Liver (tissue), 8 donors: ENCODE measurements at regions not wholly inside any gene's neighbourhood (a gene's known extent, or its start where the extent isn't known, plus 50 kb on each side); places are given as distances from the start of the nearest gene placed in this dataset.

Experiments
- DNase-seq: peaks from one replicate; pipeline ENCODE4 v3.0.0-alpha.2; 2017; ENCODE audit warnings: low spot score
- H3K27ac ChIP-seq, 2 donors: one replicate each; pipeline ENCODE4 v1.7.0; 2013; ENCODE audit warnings: inconsistent platforms in 2 of 2, low read length in 2 of 2, control low read depth in 1 of 2, low read depth in 1 of 2, mild to moderate bottlenecking in 1 of 2
- H3K27me3 ChIP-seq, 4 donors: one replicate each; pipeline versions ENCODE4 v1.6.1 to v1.7.0; 2013; ENCODE audit warnings: low read length in 3 of 4, inconsistent platforms in 1 of 4, mild to moderate bottlenecking in 1 of 4, moderate library complexity in 1 of 4; ENCODE audit not compliant: control insufficient read depth in 4 of 4, insufficient read depth in 4 of 4
- H3K36me3 ChIP-seq, 4 donors: one replicate each; pipeline versions ENCODE4 v1.6.1 to v1.7.0; 2013; ENCODE audit warnings: low read length in 3 of 4, mild to moderate bottlenecking in 3 of 4, low read depth in 1 of 4, moderate library complexity in 1 of 4; ENCODE audit not compliant: control insufficient read depth in 4 of 4, insufficient read depth in 3 of 4
- H3K4me1 ChIP-seq, 4 donors: one replicate each; pipeline versions ENCODE4 v1.6.1 to v1.7.0; 2013; ENCODE audit warnings: low read length in 3 of 4, mild to moderate bottlenecking in 3 of 4, moderate library complexity in 1 of 4; ENCODE audit not compliant: control insufficient read depth in 4 of 4, insufficient read depth in 4 of 4
- H3K4me3 ChIP-seq, 3 donors: one replicate each; pipeline versions ENCODE4 v1.6.1 to v1.7.0; 2013; ENCODE audit warnings: low read length in 3 of 3, control low read depth in 1 of 3, low read depth in 1 of 3, mild to moderate bottlenecking in 1 of 3
- H3K9ac ChIP-seq, 2 donors: one replicate each; pipeline ENCODE4 v1.7.0; 2013; ENCODE audit warnings: low read length in 2 of 2, mild to moderate bottlenecking in 2 of 2, moderate library complexity in 2 of 2, control low read depth in 1 of 2, low read depth in 1 of 2
- H3K9me3 ChIP-seq, 4 donors: one replicate each; pipeline versions ENCODE4 v1.6.1 to v1.7.0; 2013; ENCODE audit warnings: low read length in 3 of 4; ENCODE audit not compliant: control insufficient read depth in 4 of 4
- FOXA1 ChIP-seq: IDR thresholded peaks from 2 replicates; pipeline ENCODE4 v1.6.1; 2016; ENCODE audit warnings: antibody characterized with exemption
- FOXA2 ChIP-seq: IDR thresholded peaks from 2 replicates; pipeline ENCODE4 v1.6.1; 2016; ENCODE audit warnings: antibody characterized with exemption
- GABPA ChIP-seq, 2 donors: IDR thresholded peaks in 1 of 2; conservative IDR thresholded peaks in 1 of 2; 2 replicates each; pipeline ENCODE4 v1.6.1; 2016; ENCODE audit warnings: antibody characterized with exemption in 2 of 2, mild to moderate bottlenecking in 1 of 2, moderate library complexity in 1 of 2
- HNF4A ChIP-seq, 2 donors: conservative IDR thresholded peaks; 2 replicates each; pipeline ENCODE4 v1.6.1; 2016; ENCODE audit warnings: antibody characterized with exemption in 2 of 2, mild to moderate bottlenecking in 2 of 2
- HNF4G ChIP-seq: IDR thresholded peaks from 2 replicates; pipeline ENCODE4 v1.6.1; 2016; ENCODE audit warnings: antibody characterized with exemption
- JUND ChIP-seq, 2 donors: IDR thresholded peaks; 2 replicates each; pipeline ENCODE4 v1.6.1; 2016; ENCODE audit warnings: antibody characterized with exemption in 2 of 2
- NR2F2 ChIP-seq: IDR thresholded peaks from 2 replicates; pipeline ENCODE4 v1.6.1; 2016; ENCODE audit warnings: antibody characterized with exemption
- RAD21 ChIP-seq, 2 donors: IDR thresholded peaks; 2 replicates each; pipeline ENCODE4 v1.6.1; 2016; ENCODE audit warnings: antibody characterized with exemption in 2 of 2, mild to moderate bottlenecking in 2 of 2
- RXRA ChIP-seq, 2 donors: IDR thresholded peaks; 2 replicates each; pipeline ENCODE4 v1.6.1; 2017 to 2018; ENCODE audit warnings: antibody characterized with exemption in 2 of 2, mild to moderate bottlenecking in 1 of 2
- SP1 ChIP-seq: IDR thresholded peaks from 2 replicates; pipeline ENCODE4 v1.6.1; 2018; ENCODE audit warnings: antibody characterized with exemption, mild to moderate bottlenecking
- TAF1 ChIP-seq: conservative IDR thresholded peaks from 2 replicates; pipeline ENCODE4 v1.6.1; 2016; ENCODE audit warnings: antibody characterized with exemption, mild to moderate bottlenecking
- YY1 ChIP-seq: IDR thresholded peaks from 2 replicates; pipeline ENCODE4 v1.6.1; 2016; ENCODE audit warnings: antibody characterized with exemption, mild to moderate bottlenecking
- WGBS: extraction: QIAGEN DNeasy Blood & Tissue Kit; methylation state at CpG from one replicate; pipeline ENCODE4 v1.1.7; 2013; 5-methylcytosine and 5-hydroxymethylcytosine counted together
- TF ChIP-seq, protein P1 (sequence below): IDR thresholded peaks from 2 replicates; pipeline ENCODE4 v1.6.1; 2016; ENCODE audit warnings: antibody characterized with exemption
- TF ChIP-seq, protein P2 (sequence below): IDR thresholded peaks from 2 replicates; pipeline ENCODE4 v1.6.1; 2016; ENCODE audit warnings: antibody characterized with exemption
- TF ChIP-seq, protein P3 (sequence below): fragments of 150-350 bp; IDR thresholded peaks from 2 replicates; pipeline ENCODE4 v1.5.1; 2017; ENCODE audit warnings: improper control_type of control experiment, low read depth, low read length; ENCODE audit not compliant: missing input control
- TF ChIP-seq, protein P4 (sequence below): IDR thresholded peaks from 2 replicates; pipeline ENCODE4 v1.6.1; 2016; ENCODE audit warnings: antibody characterized with exemption
- donor health status: healthy.
- donor health status: healthy.
- donor health status: healthy.
- donor health status: healthy.
- donor health status: healthy.

DNA sequence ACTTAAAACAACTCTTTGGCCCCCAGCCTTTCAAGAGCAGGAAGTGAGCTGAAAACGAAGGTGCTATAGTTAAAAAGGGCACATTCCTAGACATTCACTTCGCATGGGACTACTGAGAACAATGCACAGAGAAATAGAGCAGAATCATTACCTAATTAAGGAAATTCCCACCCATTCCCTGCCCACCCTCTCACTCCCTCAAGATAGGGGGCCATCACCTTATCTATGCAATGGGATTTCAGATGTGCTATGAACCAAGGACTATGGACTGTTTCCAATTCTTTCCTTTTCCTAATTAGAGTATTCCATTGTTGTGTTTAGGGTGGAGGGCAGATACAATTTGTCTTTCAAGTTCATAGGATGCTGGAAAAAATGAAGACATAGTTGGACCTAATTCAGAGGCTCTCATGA is 476.8 kb downstream of the CETN3 start:
- no peaks in the 10 kb centered on the region for H3K9me3 ChIP-seq
- H3K4me1 ChIP-seq: no peaks in the 10 kb centered on the region
- no peaks in the 10 kb centered on the region for H3K27me3 ChIP-seq
- no peak for DNase-seq
- TF ChIP-seq FOXA2 (no peak), RAD21 (IDR thresholded peaks at IDR 0.05) (no peak)
- TF ChIP-seq, protein P1, sequence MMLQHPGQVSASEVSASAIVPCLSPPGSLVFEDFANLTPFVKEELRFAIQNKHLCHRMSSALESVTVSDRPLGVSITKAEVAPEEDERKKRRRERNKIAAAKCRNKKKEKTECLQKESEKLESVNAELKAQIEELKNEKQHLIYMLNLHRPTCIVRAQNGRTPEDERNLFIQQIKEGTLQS: no peak
- H3K4me3 ChIP-seq: no peak overlapping the region
- no peak overlapping the region for H3K27ac ChIP-seq
- WGBS: 45% methylated on average over 2 of the region's 2 CpGs
- no peaks in the 10 kb centered on the region for H3K36me3 ChIP-seq
- H3K9ac ChIP-seq: no peak overlapping the region

DNA sequence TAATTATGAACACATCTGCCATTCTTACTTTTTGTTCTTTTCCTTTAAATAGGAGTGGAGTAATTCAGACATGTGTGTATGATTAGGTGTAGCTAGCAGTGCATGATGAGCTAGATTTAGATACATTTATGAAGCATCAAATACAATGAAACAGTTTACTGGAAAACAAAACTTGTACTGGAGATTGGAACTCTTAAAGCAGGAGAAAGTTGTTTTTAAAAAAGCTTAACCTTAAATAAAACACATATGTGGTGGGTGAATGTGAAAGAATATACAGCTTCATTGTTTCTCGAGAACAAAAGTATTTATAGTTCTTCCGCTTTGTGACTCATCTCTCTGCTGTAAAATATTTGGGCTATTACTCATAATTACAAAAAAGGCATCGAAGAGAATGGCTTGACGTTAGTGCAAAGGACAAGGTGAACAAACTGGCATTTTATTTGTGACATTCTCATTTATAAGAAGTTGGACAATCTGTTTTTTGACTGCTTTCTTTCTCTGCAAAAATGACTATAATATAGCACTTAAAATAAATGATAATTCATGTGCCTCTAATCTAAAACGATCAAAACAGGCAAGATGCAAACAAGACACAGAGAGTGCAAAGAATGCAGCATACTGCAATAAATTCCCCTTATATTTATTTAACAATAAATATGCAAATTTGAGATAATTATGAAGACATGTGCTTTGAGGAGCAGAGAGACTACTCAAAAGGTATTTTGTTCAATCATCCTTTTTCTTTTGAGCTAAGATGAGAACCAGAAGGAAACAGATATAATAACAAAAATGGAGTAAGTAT is 478.8 kb downstream of the CETN3 start:
- Histone ChIP-seq H3K9ac (no peak overlapping the region), H3K4me3 (no peak overlapping the region), H3K27ac (no peak overlapping the region), H3K36me3 (no peaks in the 10 kb centered on the region), H3K4me1 (no peaks in the 10 kb centered on the region), H3K9me3 (no peaks in the 10 kb centered on the region), H3K27me3 (no peaks in the 10 kb centered on the region)
- 45% methylated on average over 5 of the region's 5 CpGs for WGBS
- TF ChIP-seq RAD21 (IDR thresholded peaks at IDR 0.05): no peak
- TF ChIP-seq JUND (IDR thresholded peaks at IDR 0.05): peak in 1 of 2 donors; percentile 17
- DNase-seq: no peak

DNA sequence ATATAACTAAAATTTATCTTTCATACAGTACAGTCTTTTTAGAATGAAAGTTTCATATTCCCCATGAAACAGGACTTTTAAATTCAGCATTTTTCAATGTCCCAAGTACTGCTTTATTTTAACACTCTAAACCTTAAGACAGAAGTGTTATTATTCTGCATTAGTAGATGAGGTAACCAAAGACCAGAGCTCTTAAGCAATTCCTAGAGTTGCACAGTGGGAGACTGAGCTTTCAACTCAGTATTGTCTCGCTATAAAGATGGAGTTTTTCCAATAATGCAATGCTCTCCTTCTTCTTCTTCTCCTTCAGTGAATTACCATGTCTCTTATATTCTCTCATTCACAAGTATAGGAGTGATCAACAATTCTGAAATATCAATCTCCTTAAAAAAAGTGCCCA is 479.7 kb downstream of the CETN3 start:
- H3K27me3 ChIP-seq: no peaks in the 10 kb centered on the region
- no peak overlapping the region for H3K4me3 ChIP-seq
- H3K4me1 ChIP-seq: no peaks in the 10 kb centered on the region
- H3K9me3 ChIP-seq: no peaks in the 10 kb centered on the region
- TF ChIP-seq FOXA1 (no peak), RXRA (IDR thresholded peaks at IDR 0.05) (no peak), NR2F2 (no peak), JUND (IDR thresholded peaks at IDR 0.05) (no peak), FOXA2 (no peak), HNF4G (no peak), GABPA (IDR thresholded peaks at IDR 0.05 in 1 of 2, conservative IDR thresholded peaks at IDR 0.05 in 1 of 2) (no peak), TAF1 (no peak), HNF4A (conservative IDR thresholded peaks at IDR 0.05) (no peak), SP1 (no peak), YY1 (no peak)
- TF ChIP-seq, protein P2, sequence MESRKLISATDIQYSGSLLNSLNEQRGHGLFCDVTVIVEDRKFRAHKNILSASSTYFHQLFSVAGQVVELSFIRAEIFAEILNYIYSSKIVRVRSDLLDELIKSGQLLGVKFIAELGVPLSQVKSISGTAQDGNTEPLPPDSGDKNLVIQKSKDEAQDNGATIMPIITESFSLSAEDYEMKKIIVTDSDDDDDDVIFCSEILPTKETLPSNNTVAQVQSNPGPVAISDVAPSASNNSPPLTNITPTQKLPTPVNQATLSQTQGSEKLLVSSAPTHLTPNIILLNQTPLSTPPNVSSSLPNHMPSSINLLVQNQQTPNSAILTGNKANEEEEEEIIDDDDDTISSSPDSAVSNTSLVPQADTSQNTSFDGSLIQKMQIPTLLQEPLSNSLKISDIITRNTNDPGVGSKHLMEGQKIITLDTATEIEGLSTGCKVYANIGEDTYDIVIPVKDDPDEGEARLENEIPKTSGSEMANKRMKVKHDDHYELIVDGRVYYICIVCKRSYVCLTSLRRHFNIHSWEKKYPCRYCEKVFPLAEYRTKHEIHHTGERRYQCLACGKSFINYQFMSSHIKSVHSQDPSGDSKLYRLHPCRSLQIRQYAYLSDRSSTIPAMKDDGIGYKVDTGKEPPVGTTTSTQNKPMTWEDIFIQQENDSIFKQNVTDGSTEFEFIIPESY: no peak
- TF ChIP-seq, protein P3, sequence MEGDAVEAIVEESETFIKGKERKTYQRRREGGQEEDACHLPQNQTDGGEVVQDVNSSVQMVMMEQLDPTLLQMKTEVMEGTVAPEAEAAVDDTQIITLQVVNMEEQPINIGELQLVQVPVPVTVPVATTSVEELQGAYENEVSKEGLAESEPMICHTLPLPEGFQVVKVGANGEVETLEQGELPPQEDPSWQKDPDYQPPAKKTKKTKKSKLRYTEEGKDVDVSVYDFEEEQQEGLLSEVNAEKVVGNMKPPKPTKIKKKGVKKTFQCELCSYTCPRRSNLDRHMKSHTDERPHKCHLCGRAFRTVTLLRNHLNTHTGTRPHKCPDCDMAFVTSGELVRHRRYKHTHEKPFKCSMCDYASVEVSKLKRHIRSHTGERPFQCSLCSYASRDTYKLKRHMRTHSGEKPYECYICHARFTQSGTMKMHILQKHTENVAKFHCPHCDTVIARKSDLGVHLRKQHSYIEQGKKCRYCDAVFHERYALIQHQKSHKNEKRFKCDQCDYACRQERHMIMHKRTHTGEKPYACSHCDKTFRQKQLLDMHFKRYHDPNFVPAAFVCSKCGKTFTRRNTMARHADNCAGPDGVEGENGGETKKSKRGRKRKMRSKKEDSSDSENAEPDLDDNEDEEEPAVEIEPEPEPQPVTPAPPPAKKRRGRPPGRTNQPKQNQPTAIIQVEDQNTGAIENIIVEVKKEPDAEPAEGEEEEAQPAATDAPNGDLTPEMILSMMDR: no peak
- TF ChIP-seq, protein P1: no peak
- TF ChIP-seq, protein P4, sequence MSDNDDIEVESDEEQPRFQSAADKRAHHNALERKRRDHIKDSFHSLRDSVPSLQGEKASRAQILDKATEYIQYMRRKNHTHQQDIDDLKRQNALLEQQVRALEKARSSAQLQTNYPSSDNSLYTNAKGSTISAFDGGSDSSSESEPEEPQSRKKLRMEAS: no peak
- no peak for DNase-seq
- no peak overlapping the region for H3K27ac ChIP-seq
- no peaks in the 10 kb centered on the region for H3K36me3 ChIP-seq
- 72% methylated on average over 1 of the region's 1 CpG for WGBS
- no peak overlapping the region for H3K9ac ChIP-seq
